Posterior vena cava (tissue), 2 donors: ENCODE measurements at regions not wholly inside any gene's neighbourhood (a gene's known extent, or its start where the extent isn't known, plus 50 kb on each side); places are given as distances from the start of the nearest gene placed in this dataset.

Experiments used
- DNase-seq: peaks from one replicate; pipeline ENCODE4 v3.0.0-alpha.2; 2020; ENCODE audit warnings: low spot score
- intact Hi-C, 2 donors: fragments of 100-400 bp; cut with DNase I; formaldehyde crosslinking; loops; one replicate each; pipeline versions ENCODE4 v1.14.1 to v1.14.2; 2022 to 2023
- donor health status: DM: yes; HTN: yes; CAD: no.
- donor health status: DM: yes; HTN: yes; CAD: no.

GRCh38 chr7:116340201-116340847 lies 130.0 kb downstream of the TES start:
- DNase-seq, result no peak
- intact Hi-C loops, result no loop called here

- DNase-seq, result no peak
- intact Hi-C loops, result no loop called here
Observed at GRCh38 chr7:116340943-116341907, 130.9 kb downstream of the TES start.

GRCh38 chr7:116342125-116342524 lies 131.8 kb downstream of the TES start:
- intact Hi-C loops, result no loop called here
- DNase-seq, result no peak

- no peak for DNase-seq
- intact Hi-C loops, result no loop called here
Observed at GRCh38 chr7:116347151-116347832, 137.0 kb downstream of the TES start.

GRCh38 chr7:116348346-116348745 lies 138.0 kb downstream of the TES start:
- no peak for DNase-seq
- intact Hi-C loops, result no loop called here

GRCh38 chr7:116351966-116352365 lies 141.6 kb downstream of the TES start:
- DNase-seq, result no peak
- intact Hi-C loops, result loop anchor here in 1 of 2 donors (10.0 kb wide), 1 partner anchor 173 kb away; the partner anchor contains the start of gene CAV1

- intact Hi-C loops, result loop anchor here in 1 of 2 donors (10.0 kb wide), 1 partner anchor 171 kb away; the partner anchor contains the start of gene CAV1
Observed at GRCh38 chr7:116353647-116354046, 143.3 kb downstream of the TES start.

GRCh38 chr7:116354171-116354545 lies 143.8 kb downstream of the TES start:
- DNase-seq, result no peak
- intact Hi-C loops, result loop anchor here in 1 of 2 donors (10.0 kb wide), 1 partner anchor 171 kb away; the partner anchor contains the start of gene CAV1

More at GRCh38 chr7:116353647-116354046, 143.3 kb downstream of the TES start:
- no peak for DNase-seq

- intact Hi-C loops, result loop anchor here (5.0 to 10.0 kb wide), 2 partner anchors 43 to 170 kb away; partner anchors contain the start of gene CAV1 (in 1 of the 2)
- DNase-seq, result peak; percentile 86
Observed at GRCh38 chr7:116354546-116355423, 144.4 kb downstream of the TES start.

- intact Hi-C loops, result loop anchor here (5.0 to 10.0 kb wide), 2 partner anchors 42 to 169 kb away; partner anchors contain the start of gene CAV1 (in 1 of the 2)
- no peak for DNase-seq
Observed at GRCh38 chr7:116355424-116355765, 144.1 kb upstream of the CAV2 start.

- intact Hi-C loops, result loop anchor here (5.0 to 10.0 kb wide), 2 partner anchors 41 to 168 kb away; partner anchors contain the start of gene CAV1 (in 1 of the 2)
- no peak for DNase-seq
Observed at GRCh38 chr7:116356333-116356965, 143.1 kb upstream of the CAV2 start.

GRCh38 chr7:116356979-116357378 lies 142.6 kb upstream of the CAV2 start:
- DNase-seq, result no peak
- intact Hi-C loops, result loop anchor here (5.0 to 10.0 kb wide), 2 partner anchors 40 to 168 kb away; partner anchors contain the start of gene CAV1 (in 1 of the 2)

- intact Hi-C loops, result loop anchor here (5.0 to 10.0 kb wide), 2 partner anchors 39 to 167 kb away; partner anchors contain the start of gene CAV1 (in 1 of the 2)
- DNase-seq, result no peak
Observed at GRCh38 chr7:116357781-116358670, 141.5 kb upstream of the CAV2 start.

GRCh38 chr7:116361767-116362166 lies 137.8 kb upstream of the CAV2 start:
- DNase-seq, result no peak
- intact Hi-C loops, result no loop called here

- intact Hi-C loops, result no loop called here
- DNase-seq, result no peak
Observed at GRCh38 chr7:116363637-116364432, 135.7 kb upstream of the CAV2 start.

GRCh38 chr7:116364469-116364868 lies 135.1 kb upstream of the CAV2 start:
- DNase-seq, result no peak
- intact Hi-C loops, result no loop called here
